Aorta (tissue), 5 donors: ENCODE measurements at regions not wholly inside any gene's neighbourhood (a gene's known extent, or its start where the extent isn't known, plus 50 kb on each side); places are given as distances from the start of the nearest gene placed in this dataset.

Source experiments
- ATAC-seq: fragments of 200-7000 bp; cut with Tn5 transposase; one replicate; pipeline ENCODE4 v1.9.1; 2022; ENCODE audit warnings: moderate library complexity; ENCODE audit not compliant: low FRiP score
- DNase-seq, 2 donors: peaks; one replicate each; pipeline ENCODE4 v3.0.0-alpha.2; 2020
- H3K27ac ChIP-seq, 2 donors: one replicate each; pipeline ENCODE4 v1.5.1; 2013; ENCODE audit warnings: low read length in 2 of 2, mild to moderate bottlenecking in 2 of 2, moderate library complexity in 2 of 2, control low read depth in 1 of 2, inconsistent platforms in 1 of 2, low read depth in 1 of 2
- H3K27me3 ChIP-seq, 2 donors: one replicate each; pipeline ENCODE4 v1.6.1; 2013; ENCODE audit warnings: control low read depth in 1 of 2, low read length in 1 of 2, mild to moderate bottlenecking in 1 of 2, moderate library complexity in 1 of 2; ENCODE audit not compliant: insufficient read depth in 2 of 2, control insufficient read depth in 1 of 2
- H3K36me3 ChIP-seq, 2 donors: one replicate each; pipeline ENCODE4 v1.6.1; 2013; ENCODE audit warnings: control low read depth in 1 of 2, low read length in 1 of 2, mild to moderate bottlenecking in 1 of 2; ENCODE audit not compliant: insufficient read depth in 2 of 2, control insufficient read depth in 1 of 2
- H3K4me1 ChIP-seq, 2 donors: one replicate each; pipeline ENCODE4 v1.6.1; 2013; ENCODE audit warnings: low read length in 2 of 2, control low read depth in 1 of 2, mild to moderate bottlenecking in 1 of 2, moderate library complexity in 1 of 2; ENCODE audit not compliant: insufficient read depth in 2 of 2, control insufficient read depth in 1 of 2
- H3K4me3 ChIP-seq, 2 donors: one replicate each; pipeline ENCODE4 v1.5.1; 2013; ENCODE audit warnings: low read length in 2 of 2, control low read depth in 1 of 2, mild to moderate bottlenecking in 1 of 2
- H3K9me3 ChIP-seq: one replicate; pipeline ENCODE4 v1.6.1; 2013; ENCODE audit warnings: mild to moderate bottlenecking, low read length; ENCODE audit not compliant: control insufficient read depth
- WGBS, 2 donors: extraction: QIAGEN DNeasy Blood & Tissue Kit; methylation state at CpG; one replicate each; pipeline ENCODE4 v1.1.7; 2013; 5-methylcytosine and 5-hydroxymethylcytosine counted together
- intact Hi-C, 2 donors: fragments of 100-400 bp; cut with DNase I; formaldehyde crosslinking; loops; one replicate each; pipeline versions ENCODE4 v1.14.2 to v1.15.0; 2022
- donor health status: healthy with polysubstance abuse.
- donor health status: Bipolar disorder and iron deficiency.
- donor health status: DM: no; HTN: no; CAD: no.
- donor health status: DM: no; HTN: no; CAD: no.
- donor health status: DM: yes; HTN: yes; CAD: no.

GRCh38 chr3:104903064-104903463 is 463.6 kb upstream of the ALCAM start:
- Histone ChIP-seq H3K27ac (no peak overlapping the region), H3K4me1 (no peaks in the 10 kb centered on the region), H3K27me3 (no peaks in the 10 kb centered on the region), H3K36me3 (no peaks in the 10 kb centered on the region), H3K4me3 (no peak overlapping the region), H3K9me3 (no peaks in the 10 kb centered on the region)
- no peak for DNase-seq
- ATAC-seq, result no peak
- intact Hi-C loops, result no loop called here
- 57 to 62% methylated on average over 3 of the region's 3 CpGs for WGBS, 2 donors

DNA sequence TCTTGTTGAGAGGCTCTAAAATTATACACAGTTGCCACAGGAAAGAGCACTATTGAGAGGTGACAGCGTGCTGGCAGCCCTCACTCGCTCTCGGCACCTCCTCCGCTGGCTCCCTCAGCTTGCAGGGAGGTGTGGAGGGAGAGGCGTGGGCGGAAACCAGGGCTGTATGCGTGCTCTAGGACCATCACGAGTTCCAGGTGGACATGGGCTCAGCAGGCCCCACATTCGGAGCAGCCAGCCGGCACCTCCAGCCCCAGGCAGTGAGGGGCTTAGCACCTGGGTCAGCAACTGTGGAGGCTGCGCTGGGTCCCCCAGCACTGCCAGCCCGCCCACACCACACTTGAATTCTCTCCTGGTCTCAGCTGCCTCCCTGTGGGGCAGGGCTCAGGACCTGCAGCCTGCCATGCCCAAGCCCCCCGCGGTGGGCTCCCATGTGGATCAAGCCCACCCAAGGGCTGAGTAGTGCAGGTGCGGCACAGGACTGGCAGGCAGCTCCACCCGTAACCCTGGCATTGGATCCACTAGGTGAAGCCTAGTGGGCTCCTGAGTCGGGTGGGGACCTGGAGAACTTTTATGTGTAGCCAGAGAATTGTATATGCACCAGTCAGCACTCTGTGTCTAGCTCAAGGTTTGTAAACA is 460.6 kb upstream of the ALCAM start:
- no peak for ATAC-seq
- no peak overlapping the region for H3K4me3 ChIP-seq
- no peaks in the 10 kb centered on the region for H3K9me3 ChIP-seq
- peaks cover 0 to 5% of the 10 kb centered on the region in 2 donors for H3K4me1 ChIP-seq
- H3K27me3 ChIP-seq, result no peaks in the 10 kb centered on the region
- 91 to 94% methylated on average over 17 of the region's 17 CpGs for WGBS, 2 donors
- H3K36me3 ChIP-seq, result no peaks in the 10 kb centered on the region
- intact Hi-C loops, result loop anchor here in 1 of 2 donors (5.0 kb wide), 2 partner anchors 446 to 461 kb away; partner anchors contain the start of gene ALCAM
- no peak overlapping the region for H3K27ac ChIP-seq
- DNase-seq, result no peak

DNA sequence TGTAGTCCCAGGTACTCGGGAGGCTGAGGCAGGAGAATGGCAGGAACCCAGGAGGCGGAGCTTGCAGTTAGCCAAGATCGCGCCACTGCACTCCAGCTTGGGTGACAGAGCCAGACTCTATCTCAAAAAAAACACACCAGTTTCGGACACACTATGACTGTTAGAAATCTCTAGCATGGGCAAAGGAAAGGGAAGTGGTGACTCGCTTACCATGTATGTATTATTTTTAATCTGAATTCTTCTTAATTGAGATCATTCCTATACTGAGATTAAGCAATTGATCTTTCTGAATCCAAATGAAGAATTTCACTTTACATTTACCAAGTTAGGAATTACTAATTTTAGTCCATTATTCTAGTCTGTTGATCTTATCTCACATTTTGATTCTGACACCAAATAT is 459.2 kb upstream of the ALCAM start:
- DNase-seq, result peak in 1 of 2 donors; percentile 73
- no peak for ATAC-seq
- 16 to 23% methylated on average over 6 of the region's 6 CpGs for WGBS, 2 donors
- no peak overlapping the region for H3K27ac ChIP-seq
- no peaks in the 10 kb centered on the region for H3K9me3 ChIP-seq
- H3K36me3 ChIP-seq, result no peaks in the 10 kb centered on the region
- H3K27me3 ChIP-seq, result no peaks in the 10 kb centered on the region
- H3K4me1 ChIP-seq, result peaks cover 0 to 5% of the 10 kb centered on the region in 2 donors
- intact Hi-C loops, result loop anchor here in 1 of 2 donors (5.0 kb wide), 2 partner anchors 445 to 460 kb away; partner anchors contain the start of gene ALCAM
- no peak overlapping the region for H3K4me3 ChIP-seq

DNA sequence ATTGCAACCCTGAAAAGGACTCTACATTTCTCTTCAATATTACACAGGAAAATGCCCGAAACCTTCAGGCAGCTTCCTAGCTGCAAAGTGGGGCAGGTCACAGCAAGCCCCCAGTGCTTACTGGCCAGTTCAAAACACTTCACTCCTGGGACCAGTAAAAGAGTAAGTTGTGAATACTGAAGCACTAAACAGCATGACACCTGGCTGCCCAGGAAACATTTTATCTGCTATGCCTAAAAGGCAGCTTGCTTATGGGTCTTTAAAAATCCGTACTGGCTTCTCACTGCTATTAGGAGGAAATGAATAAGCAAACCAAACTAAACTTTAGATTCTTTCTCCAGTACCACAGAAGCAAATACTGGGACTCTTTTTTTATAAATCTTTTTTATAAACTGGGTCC is 457.9 kb upstream of the ALCAM start:
- Histone ChIP-seq H3K27ac (peak overlapping the region in 1 of 2 donors; percentile 32), H3K36me3 (no peaks in the 10 kb centered on the region), H3K4me3 (no peak overlapping the region), H3K9me3 (no peaks in the 10 kb centered on the region), H3K27me3 (no peaks in the 10 kb centered on the region), H3K4me1 (peaks cover 0 to 5% of the 10 kb centered on the region in 2 donors)
- 53 to 55% methylated on average over 2 of the region's 2 CpGs for WGBS, 2 donors
- DNase-seq (no peak), ATAC-seq (no peak)
- intact Hi-C loops, result loop anchor here in 1 of 2 donors (5.0 kb wide), 2 partner anchors 444 to 459 kb away; partner anchors contain the start of gene ALCAM

DNA sequence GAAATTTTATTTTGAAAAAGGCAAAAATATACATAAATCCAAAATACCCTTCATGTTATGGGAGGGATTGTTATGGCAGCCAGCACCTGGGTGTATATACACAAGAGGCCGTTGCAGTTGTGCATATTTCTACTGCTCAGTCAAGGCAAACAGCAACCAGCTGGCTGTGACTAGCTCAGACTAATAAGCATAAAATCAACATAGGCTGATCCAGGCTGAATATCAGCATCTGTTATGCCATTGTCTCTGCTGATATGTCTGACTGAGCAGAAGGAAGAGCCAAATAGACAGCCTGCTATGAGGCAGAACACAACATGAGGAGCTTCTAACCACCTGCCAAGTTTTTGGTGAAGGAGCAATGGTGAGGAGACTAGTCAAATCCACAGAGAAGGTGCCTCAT is 457.5 kb upstream of the ALCAM start:
- intact Hi-C loops, result loop anchor here in 1 of 2 donors (5.0 kb wide), 2 partner anchors 443 to 458 kb away; partner anchors contain the start of gene ALCAM
- no peaks in the 10 kb centered on the region for H3K36me3 ChIP-seq
- H3K4me1 ChIP-seq, result peaks cover 0 to 5% of the 10 kb centered on the region in 2 donors
- H3K4me3 ChIP-seq, result no peak overlapping the region
- DNase-seq (no peak), ATAC-seq (no peak)
- H3K27me3 ChIP-seq, result no peaks in the 10 kb centered on the region
- H3K9me3 ChIP-seq, result no peaks in the 10 kb centered on the region
- WGBS, 2 donors, result 8 to 9% methylated on average over 1 of the region's 1 CpG
- H3K27ac ChIP-seq, result peak overlapping the region in 1 of 2 donors; percentile 38

DNA sequence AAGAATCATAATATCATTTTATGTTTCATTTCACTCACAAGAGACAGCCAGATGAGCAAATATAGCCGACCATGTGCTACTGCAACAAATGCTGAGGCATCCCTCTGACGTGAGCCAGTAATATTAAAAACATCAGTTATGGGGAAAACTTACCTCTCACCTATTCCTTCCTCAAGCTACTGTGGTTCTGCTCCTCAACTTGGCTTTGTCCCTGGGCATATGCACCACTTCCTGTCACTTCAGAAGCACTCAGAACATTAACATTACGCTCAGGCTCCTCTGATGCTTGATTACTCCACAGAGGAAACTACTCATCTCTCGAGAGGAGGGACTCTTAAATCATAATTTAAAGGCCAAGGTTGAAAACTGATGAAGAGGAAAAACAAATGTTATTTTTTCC is 457.0 kb upstream of the ALCAM start:
- Histone ChIP-seq H3K36me3 (no peaks in the 10 kb centered on the region), H3K27ac (no peak overlapping the region), H3K9me3 (no peaks in the 10 kb centered on the region), H3K27me3 (no peaks in the 10 kb centered on the region), H3K4me3 (no peak overlapping the region), H3K4me1 (peaks cover 0 to 5% of the 10 kb centered on the region in 2 donors)
- no peak for DNase-seq
- 78 to 86% methylated on average over 4 of the region's 4 CpGs for WGBS, 2 donors
- no peak for ATAC-seq
- intact Hi-C loops, result loop anchor here in 1 of 2 donors (5.0 kb wide), 2 partner anchors 443 to 458 kb away; partner anchors contain the start of gene ALCAM

- Histone ChIP-seq H3K36me3 (no peaks in the 10 kb centered on the region), H3K4me3 (no peak overlapping the region), H3K27ac (no peak overlapping the region), H3K9me3 (no peaks in the 10 kb centered on the region), H3K4me1 (peaks cover 0 to 5% of the 10 kb centered on the region in 2 donors), H3K27me3 (no peaks in the 10 kb centered on the region)
- intact Hi-C loops, result no loop called here
- no peak for ATAC-seq
- 45 to 48% methylated on average over 1 of the region's 1 CpG for WGBS, 2 donors
- no peak for DNase-seq
Measured at GRCh38 chr3:104911376-104911775, 455.3 kb upstream of the ALCAM start.

DNA sequence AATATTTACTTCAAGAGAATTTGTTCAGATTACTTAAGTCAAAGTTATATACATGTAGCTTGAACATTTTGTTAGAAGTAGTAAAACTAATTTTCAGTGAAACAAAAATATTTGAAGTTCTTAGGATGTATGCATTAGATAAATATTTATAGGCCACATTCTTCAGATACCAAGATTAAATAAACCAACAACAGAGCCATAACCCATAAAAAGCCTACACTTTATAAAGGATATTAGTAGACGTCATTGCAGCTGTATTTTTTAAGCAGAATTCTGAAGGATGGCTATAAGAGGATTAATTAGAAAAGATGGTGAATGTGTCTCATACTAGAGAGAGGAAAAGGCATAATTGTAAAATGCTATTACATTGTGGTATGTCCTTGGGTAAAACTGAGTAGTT is 449.7 kb upstream of the ALCAM start:
- ATAC-seq, result no peak
- 29 to 32% methylated on average over 1 of the region's 1 CpG for WGBS, 2 donors

GRCh38 chr3:104920512-104920911 is 446.2 kb upstream of the ALCAM start:
- intact Hi-C loops, result no loop called here
- Histone ChIP-seq H3K4me1 (no peaks in the 10 kb centered on the region), H3K36me3 (no peaks in the 10 kb centered on the region), H3K9me3 (no peaks in the 10 kb centered on the region), H3K27me3 (no peaks in the 10 kb centered on the region), H3K4me3 (no peak overlapping the region), H3K27ac (no peak overlapping the region)
- ATAC-seq (no peak), DNase-seq (no peak)
- WGBS, 2 donors, result 75 to 91% methylated on average over 2 of the region's 2 CpGs

More for the DNA sequence above, 449.7 kb upstream of the ALCAM start:
- H3K36me3 ChIP-seq, result no peaks in the 10 kb centered on the region
- no peak for DNase-seq
- no peaks in the 10 kb centered on the region for H3K9me3 ChIP-seq
- no peaks in the 10 kb centered on the region for H3K27me3 ChIP-seq
- H3K4me1 ChIP-seq, result no peaks in the 10 kb centered on the region
- H3K4me3 ChIP-seq, result no peak overlapping the region
- intact Hi-C loops, result no loop called here
- no peak overlapping the region for H3K27ac ChIP-seq
